Limb (tissue), 2 donors: ENCODE measurements at regions not wholly inside any gene's neighbourhood (a gene's known extent, or its start where the extent isn't known, plus 50 kb on each side); places are given as distances from the start of the nearest gene placed in this dataset.

Source experiments
- DNase-seq, 2 donors: peaks; one replicate each; pipeline ENCODE4 v3.0.0-alpha.2; 2016; ENCODE audit errors: extremely low spot score in 2 of 2

DNA sequence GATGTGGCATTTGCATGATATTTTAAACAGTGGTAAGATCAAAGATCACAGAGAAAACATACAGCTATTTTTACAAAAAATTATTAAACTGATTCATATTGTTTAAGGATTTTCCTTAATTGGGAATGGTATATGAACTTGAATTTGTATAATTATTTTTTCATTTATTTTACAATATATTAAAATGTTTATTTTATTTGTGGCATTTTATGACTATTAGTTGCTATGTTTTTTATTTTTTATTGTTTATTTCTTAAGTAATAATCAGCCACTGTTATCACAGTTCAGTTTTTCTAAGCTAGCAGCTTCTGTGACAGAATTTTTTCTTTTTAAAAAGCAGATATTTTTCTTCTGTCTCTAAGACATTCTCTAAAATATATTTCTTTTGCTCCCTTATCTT, 387.0 kb upstream of the KHDRBS2 start:
- no peak for DNase-seq

DNA sequence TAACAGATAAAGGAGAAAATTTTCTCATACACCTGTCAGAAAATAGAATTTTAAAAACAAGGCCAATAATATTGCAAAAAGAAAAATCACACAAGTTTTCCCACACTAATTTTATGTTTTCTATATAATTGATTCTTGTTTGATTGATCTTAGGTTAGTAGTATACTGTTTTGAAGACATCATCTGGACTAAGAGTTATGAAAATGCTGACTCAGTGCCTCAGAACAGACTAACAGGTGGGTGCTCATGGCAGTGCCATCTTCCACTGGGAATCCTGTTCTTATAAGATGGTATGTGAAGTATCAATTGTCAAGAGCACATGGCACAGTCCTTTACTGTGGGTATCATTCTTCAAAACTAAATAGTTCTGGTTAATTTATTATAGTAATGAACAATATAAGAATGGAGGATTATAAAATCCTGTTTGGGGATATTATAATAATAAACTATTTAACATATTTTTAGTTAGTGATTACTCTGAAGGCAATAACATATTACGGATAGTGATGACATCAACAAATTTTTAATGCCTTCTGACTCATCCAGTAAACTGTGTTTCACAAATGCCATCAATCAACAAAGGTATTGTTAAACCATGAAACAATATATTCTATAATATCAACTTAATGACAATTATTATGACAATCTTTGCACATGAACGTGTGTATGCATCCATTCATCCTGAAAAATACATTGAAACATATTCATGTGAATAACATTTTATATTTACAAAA, 384.6 kb upstream of the KHDRBS2 start:
- DNase-seq: no peak

DNA sequence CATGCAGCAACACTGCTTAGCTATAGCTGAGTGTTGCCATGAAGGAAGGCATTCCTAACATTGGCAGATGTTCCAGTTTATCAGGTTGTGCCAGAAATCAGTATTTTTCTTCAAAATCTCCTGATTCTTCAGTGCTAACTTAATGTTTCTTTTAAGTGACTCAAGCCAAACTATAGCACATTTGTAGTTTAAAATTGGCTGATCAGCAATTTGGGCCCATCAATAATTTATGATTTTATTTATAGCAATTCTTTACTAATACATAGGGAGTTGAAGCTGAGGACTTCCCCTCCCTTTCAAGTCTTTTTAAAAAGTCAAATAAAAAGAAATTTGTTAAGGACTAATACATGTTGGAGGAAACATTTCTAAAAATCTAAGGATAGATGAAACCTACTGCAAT, 383.8 kb upstream of the KHDRBS2 start:
- DNase-seq: no peak

DNA sequence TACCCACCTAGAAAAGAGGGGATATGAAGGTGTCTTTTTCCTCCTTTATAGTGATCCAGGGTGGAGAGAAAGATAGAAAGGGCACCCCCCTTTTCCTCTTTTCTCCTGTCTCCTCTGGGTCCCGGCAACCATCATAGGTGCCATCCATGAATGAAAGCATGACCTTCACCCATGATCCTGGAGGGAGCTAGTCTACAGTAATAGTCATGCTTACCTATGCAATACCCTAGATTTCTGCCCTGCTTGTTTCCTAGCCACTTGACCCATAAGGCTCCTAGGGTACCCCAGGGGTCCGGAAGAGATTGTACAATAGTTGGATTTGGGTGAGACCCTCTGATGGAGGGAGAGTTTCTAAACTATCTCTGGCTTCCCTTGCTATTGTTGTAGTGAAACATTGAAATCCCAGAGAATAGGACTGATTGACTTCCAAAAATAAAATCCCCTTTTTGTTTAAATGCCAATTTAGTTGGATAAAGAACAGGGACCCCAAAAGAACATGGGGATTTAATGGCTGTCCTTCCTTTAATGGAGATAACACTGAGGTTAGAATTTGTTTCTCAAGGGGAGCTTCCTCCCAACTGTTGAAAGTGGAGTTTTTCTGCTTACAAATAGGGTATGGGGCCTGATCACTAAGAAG, 366.8 kb upstream of the KHDRBS2 start:
- no peak for DNase-seq

DNA sequence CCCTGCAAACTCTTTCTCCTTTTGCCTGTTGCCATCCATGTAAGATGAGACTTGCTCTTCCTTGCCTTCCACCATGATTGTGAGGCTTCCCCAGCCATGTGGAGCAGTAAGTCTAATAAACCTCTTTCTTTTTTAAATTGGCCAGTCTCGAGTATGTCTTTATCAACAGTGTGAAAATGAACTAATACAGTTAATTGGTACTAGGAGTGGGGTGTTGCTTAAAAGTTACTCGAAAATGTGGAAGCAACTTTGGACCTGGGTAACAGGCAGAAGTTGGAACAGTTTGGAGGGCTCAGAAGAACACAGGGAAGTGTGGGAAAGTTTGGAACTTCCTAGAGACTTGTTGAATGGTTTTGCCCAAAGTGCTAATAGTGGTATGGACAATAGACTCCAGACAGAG, 359.2 kb upstream of the KHDRBS2 start:
- no peak for DNase-seq

DNA sequence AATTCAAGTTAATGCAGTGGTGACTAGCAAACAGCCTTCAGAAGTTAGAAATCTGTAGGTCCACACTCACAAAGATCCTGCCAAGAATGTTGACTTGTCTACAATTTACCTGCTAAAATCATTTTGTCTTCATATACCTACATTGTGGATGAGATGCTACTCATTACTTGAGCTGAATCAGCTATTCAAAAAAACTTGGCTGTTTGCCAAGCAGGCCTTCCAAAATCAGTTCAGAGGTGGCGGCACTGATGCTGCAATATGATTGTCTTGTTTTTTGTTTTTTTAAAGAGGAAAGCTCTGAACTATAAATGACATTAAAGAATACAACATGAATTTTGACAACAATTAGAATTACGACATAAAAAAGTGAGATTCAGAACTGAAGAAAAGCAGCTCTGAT, 354.7 kb upstream of the KHDRBS2 start:
- no peak for DNase-seq

DNA sequence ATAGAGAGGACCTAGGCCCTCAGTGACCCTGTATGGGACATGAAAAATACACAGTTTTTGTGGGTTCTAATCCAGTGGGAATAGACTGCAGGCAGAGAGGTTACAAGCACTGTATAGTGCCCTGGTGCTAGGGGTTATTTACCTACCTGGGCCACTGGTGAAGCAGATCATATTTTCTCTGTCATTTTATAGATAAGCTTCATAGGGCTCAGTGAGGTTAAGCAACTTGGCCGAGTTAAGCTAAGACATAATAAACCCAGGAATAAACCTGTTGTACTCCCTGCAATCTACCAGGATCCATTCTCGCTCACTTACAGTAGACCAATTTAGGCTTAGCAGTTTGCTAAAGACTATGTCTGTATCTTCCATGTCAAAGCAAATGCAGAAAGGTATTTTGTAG, 340.6 kb upstream of the KHDRBS2 start:
- DNase-seq: no peak

DNA sequence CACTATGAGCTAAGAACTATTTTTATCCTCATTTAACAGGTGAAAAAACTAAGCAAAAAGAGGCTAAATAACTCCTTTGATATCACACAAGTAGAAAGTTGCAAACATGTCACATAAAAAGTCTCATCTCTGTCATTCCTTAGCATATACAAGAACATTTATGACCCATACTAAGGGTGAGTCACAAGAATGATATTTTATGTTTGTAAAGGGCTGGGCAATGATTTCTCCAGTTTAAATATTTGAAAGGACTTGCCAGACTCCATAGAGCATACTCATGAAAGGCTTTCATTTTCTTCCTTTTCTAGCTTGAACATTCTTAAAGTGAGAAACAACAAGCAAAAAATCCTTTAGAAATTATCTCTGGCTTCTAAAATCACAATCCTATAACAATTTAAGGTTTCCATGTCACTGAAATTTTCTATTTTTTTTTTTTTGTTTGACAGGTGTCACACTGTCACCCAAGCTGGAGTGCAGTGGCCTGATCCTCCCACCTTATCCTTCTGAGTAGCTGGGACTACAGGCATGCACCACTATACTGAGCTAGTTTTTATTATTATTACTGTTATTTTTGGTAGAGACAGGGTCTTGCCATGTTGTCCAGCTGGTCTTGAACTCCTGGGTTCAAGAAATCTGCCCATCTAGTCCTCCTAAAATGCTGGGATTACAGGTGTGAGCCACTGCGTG, 338.0 kb upstream of the KHDRBS2 start:
- DNase-seq: no peak

DNA sequence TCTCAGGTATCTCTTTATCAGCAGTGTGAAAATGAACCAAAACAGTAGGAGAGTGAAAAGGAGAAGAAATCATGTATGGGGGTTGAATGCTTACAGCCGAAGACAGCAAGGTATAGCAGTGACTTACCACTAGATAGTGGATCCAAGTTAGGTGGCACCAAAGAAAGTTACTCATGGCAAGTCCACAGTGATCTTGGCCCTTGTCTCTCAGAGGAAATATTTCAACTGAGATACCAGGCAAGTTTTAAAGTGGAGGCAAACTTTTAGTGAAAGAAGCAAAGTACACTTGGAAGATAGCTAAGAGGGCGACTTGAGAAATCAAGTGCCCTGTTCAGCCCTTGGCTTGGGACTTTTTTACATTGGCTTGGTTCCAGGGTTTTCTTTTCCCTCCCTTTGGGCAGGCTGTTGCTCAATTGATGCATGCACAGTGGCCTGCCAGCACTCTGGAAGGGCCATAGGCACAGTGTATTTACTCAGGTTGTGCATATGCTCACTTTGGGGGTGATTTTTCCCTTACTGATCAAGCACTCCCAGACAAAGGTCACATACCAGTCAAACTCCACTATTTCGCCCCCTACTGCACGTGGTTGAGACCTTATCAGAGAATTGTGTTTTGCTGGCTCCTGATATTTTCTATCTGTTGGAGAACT, 329.5 kb upstream of the KHDRBS2 start:
- DNase-seq: no peak

DNA sequence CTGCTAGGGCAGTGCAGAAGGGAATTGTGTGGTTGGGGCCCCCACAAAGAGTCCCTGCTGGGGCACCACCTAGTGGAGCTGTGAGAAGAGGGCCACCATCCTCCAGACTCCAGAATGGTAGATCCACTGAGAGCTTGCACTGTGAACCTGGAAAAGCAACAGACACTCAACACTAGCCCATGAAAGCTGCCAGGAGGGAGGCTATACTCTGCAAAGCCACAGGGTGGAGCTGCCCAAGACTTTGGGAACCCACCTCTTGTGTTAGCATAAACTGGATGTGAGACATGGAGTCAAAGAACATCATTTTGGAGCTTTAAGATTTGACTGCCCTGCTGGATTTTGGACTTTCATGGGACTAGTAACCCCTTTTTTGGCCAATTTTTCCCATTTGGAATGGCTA, 328.4 kb upstream of the KHDRBS2 start:
- DNase-seq: no peak

DNA sequence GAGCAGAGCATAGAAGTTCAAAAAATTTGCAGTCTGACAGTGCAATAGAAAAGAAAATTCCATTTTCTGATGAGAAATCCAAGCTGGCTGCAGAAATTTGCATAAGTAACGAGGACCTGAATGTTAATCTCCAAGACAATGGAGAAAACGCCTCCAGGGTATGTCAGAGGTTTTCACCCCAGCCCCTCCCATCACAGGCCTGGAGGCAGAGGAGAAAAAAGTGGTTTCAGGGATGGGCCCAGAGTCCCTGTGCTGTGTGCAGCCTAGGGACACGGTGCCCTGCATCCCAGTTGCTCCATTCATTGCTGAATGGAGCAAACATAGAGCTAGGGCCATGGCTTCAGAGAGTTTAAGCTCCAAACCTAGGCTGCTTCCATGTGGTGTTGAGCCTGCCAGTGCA, 327.9 kb upstream of the KHDRBS2 start:
- DNase-seq: no peak

DNA sequence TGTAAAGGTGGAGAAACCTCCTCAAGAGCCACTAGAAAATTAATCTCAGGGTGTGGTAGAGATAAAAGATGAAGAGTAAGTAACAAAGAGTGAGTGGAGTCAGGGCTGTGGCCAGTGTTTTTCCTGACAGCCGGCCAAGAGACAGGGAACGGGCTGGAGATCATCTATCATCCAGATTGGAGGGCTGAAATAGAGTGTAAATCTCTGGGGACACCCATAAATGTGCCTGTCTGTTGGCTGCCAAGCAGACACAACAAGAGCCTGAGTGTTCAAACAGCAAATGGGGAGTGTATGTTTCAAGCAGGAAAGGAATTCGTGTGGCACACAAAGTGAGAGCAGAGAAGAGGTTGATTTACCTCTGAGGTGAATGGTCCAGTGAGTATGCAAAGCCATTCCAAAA, 326.4 kb upstream of the KHDRBS2 start:
- no peak for DNase-seq

DNA sequence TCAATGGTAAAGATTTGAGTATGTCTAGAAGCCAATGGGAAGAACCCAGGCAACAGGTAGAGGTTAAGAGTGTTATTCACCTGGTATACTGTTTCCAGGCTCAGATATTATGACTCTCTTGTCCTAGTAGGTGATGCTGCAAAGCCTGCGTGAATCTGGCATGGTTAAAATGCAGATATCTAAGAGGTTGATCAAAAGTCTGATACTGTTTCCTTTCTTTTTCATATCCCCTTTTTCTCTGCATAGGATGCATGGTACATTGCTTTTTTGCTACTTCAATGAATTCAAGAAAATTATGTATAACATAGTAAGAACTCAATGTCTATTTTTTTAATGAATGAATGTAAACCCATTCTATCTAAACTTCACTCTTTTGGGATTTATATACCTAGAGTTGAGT, 284.3 kb upstream of the KHDRBS2 start:
- no peak for DNase-seq

DNA sequence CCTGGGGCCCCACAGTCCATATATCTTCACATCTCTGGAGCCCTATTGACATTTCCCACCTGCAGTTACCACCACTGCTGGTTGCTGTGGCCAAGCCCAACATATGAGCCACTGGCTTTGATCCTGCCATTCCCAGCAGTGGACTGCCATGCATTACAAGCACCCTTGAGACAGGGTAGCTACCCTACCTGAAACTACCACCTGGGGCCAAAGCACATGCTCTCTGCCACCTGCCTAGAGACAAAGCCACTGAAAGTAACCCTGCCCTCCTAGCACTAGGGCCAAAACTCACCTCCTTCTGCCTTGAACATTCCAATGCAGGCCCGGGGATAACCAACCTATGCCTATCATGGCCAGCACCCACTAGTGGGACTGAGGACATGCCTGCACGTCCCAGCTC, 255.5 kb upstream of the KHDRBS2 start:
- DNase-seq: no peak

DNA sequence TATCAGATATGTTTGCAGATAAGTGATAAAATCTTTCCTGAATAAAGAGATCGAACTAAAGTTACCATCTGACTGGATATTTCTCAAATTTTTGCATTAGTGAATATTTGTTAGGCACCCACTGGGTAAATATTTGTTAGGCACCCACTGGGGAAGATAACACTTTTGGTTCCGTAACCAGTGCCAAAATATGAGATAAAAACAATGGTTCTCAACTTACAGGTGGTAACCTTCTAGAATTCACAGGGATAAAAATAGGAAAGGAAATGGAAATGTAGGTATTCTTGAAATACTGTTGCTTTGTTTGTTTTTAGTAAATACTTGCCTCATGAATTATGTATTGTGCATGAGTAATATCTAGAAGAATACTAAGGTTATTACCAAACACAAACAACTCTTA, 245.0 kb upstream of the KHDRBS2 start:
- DNase-seq: no peak

DNA sequence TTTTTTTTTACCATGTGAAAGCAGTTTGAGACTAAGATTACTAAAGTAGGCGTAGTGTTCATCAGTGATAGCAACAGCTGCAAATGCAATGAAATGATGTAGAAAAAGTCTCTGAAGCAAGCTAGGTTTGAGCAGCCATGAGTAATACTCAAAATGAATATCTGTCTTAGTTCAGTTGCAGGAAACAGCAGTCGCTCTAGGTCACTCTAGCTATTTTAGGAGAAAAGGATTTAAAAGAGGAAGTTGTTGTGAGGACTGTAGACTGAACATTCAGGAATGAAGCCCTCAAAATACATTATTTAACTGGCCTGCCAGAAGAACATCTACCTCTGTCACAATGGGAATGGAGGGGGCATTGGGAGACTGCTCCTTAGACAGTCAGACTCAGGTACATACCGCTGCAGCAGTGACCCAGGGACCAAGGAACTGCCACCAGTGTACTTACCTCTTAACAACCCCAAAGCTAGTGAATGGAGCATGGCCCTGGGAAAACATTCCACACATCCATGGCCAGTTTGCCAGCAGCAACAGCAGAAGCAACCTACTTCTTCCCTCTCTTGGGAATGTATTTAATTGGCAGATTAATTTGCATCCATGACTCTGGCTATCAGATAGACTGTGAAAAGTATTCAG, 243.0 kb upstream of the KHDRBS2 start:
- DNase-seq: no peak

DNA sequence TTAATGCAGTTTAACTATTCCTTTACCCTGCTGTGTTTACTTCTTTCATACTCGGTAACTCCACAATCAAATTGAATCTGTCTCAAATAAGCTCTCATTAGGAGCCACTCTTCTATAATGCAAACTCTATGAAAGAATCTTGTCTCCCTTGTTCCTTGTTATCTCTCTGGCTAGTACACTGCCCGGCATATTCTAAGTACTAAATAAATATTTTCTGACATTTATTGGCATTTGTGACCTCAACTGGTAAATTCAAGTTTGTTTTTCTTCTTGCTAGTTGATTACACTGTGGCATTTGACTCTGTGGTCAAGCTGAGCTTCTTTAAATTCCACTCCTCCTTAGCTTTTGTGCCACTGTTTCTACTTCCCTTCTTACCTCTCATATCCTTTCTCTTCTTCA, 237.6 kb upstream of the KHDRBS2 start:
- DNase-seq: no peak

DNA sequence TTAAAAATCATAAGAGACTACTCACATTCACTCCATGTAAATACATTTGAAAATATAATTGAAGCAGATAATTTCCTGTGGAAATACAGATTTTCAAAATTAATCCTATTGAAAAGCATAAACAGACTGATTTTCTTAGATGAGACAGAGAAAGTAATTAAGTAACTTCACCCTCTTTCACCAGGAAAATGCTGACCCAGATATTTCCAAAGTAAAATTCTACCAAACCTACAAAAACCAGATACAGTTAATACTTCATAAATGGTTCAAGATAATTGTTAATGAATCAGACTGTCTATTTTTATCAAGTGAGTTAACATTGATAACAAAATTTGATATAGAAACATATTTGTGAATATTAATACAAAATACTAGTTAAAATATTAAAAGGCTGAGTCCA, 233.5 kb upstream of the KHDRBS2 start:
- DNase-seq: no peak

DNA sequence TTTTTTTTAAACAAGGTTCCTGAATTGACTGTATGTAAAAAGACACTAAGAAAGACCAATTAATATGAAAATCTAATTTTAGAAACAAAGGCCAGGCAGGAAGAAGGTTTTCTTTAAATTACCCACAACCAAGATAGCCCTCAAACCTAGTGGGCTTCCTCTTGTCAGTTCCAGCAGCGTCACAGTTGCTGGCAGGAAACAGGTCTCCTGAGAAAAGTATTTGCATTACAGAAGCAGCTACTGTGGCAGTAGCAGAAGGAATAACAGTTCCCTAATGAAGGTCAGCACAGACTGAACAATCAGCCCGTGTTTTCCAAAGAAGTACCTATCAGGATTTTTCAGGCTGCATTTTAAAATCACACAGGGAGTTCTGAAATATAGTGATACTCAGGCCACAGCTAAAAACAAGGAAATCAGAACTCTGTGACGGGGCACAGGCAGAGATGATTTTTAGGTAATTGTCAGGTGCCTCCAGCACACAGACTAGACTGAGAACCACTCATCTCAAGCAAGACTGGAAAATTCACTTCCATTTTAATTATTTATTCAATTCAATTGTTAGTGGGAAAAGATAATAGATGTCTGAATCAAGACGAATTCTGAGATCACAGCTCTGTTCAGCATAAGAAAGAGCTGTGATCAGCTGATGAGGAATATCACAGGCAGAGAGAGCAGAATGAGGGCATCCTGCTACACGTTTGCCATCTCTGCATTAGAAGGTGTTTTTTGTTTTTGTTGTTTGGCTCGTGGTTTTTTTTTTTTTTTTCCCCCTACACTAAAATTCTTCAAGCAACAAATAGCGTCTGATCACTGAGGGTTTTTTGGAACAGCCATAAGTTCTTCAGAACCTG, 230.5 kb upstream of the KHDRBS2 start:
- no peak for DNase-seq

DNA sequence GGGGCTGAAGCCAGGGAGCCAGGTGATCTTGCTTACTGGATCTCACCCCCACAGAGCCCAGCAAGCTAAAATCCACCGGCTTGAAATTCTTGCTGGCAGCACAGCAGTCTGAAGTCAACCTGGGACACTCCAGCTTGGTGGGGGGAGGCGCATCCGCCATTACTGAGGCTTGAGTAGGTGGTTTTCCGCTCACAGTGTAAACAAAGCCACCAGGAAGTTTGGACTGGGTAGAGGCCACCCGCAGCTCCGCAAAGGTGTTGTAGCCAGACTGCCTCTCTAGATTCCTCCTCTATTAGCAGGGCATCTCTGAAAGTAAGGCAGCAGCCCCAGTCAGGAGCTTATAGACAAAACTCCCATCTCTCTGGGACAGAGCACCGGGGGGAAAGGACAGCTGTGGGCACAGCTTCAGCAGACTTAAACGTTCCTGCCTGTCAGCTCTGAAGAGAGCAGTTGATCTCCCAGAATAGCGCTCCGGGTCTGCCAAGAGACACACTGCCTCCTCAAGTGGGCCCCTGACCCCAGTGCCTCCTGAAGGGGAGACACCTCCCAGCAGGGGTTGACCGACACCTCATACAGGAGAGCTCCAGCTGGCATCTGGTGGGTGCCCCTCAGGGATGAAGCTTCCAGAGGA, 206.3 kb upstream of the KHDRBS2 start:
- DNase-seq: no peak

DNA sequence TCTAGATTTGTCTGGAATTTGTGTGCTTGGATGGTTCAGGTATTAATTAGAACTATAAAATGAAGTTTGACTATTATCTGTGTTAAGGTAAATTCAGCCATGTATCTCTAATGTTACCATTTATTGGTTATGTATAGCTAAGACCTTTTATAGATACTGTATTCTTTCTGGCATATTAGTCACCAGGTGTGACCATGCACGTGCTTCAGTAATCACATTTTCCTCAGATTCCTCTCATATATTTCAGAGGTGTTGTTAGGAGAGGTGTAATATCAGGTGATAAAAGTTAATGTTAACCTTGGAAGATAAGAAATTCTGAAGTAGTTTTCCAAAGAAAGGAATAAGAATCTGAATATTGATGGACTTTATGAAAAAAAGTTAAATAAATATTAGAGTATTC, 194.5 kb upstream of the KHDRBS2 start:
- DNase-seq: no peak
